H1 (cell line): ENCODE measurements at regions not wholly inside any gene's neighbourhood (a gene's known extent, or its start where the extent isn't known, plus 50 kb on each side); places are given as distances from the start of the nearest gene placed in this dataset.

Experiments used
- CTCF ChIA-PET: fragments of 300-600 bp; sonication (Branson Sonifier 250); formaldehyde crosslinking; loops from one replicate; lab custom pipeline; 2021; ENCODE audit not compliant: partially characterized antibody; lab: Charles Lee
- POLR2A ChIA-PET: fragments of 300-600 bp; sonication (Branson Sonifier 250); formaldehyde crosslinking; loops from one replicate; lab custom pipeline; 2021; ENCODE audit warnings: inconsistent platforms; ENCODE audit not compliant: partially characterized antibody; lab: Charles Lee
- DNase-seq, 2 experiments: peaks; one replicate each; pipeline versions ENCODE4 v3.0.0 to v3.0.0-alpha.2; 2010 to 2022; ENCODE audit warnings: low spot score in 2 of 2, low read depth in 1 of 2, mixed read lengths in 1 of 2
- FAIRE-seq: peaks from 2 replicates; lab custom pipeline; 2011; peaks lifted over from hg19 to GRCh38; lab: Jason Lieb, UNC
- H2AFZ ChIP-seq: 2 replicates; pipeline ENCODE4 v1.8.1; 2012; ENCODE audit warnings: low read length, inconsistent platforms
- H2AK5ac ChIP-seq: 2 replicates; pipeline ENCODE4 v1.6.1; 2013; ENCODE audit warnings: low read depth, low read length
- H2BK120ac ChIP-seq: replicated peaks from 2 replicates; pipeline ENCODE3; 2013; ENCODE audit warnings: low read depth, low read length, inconsistent platforms
- H2BK12ac ChIP-seq: 2 replicates; pipeline ENCODE4 v1.6.1; 2013; ENCODE audit warnings: low read depth, low read length
- H2BK15ac ChIP-seq: 2 replicates; pipeline ENCODE4 v1.6.1; 2013; ENCODE audit warnings: low read length
- H2BK20ac ChIP-seq: 2 replicates; pipeline ENCODE4 v1.6.1; 2013; ENCODE audit warnings: low read length
- H2BK5ac ChIP-seq: 2 replicates; pipeline ENCODE4 v1.6.1; 2013; ENCODE audit warnings: low read depth, low read length
- H3K14ac ChIP-seq: 2 replicates; pipeline ENCODE4 v1.6.1; 2013; ENCODE audit warnings: inconsistent platforms; ENCODE audit not compliant: insufficient read length
- H3K18ac ChIP-seq: 2 replicates; pipeline ENCODE4 v1.6.1; 2013; ENCODE audit warnings: low read length; ENCODE audit errors: extremely low read depth
- H3K23ac ChIP-seq: 2 replicates; pipeline ENCODE4 v1.6.1; 2013; ENCODE audit warnings: inconsistent platforms; ENCODE audit not compliant: insufficient read length
- H3K23me2 ChIP-seq: 2 replicates; pipeline ENCODE4 v1.6.1; 2013; ENCODE audit warnings: low read depth, low read length
- H3K27ac ChIP-seq: 2 replicates; pipeline ENCODE4 v1.6.1; 2011; ENCODE audit warnings: low read depth, low read length, inconsistent platforms
- H3K27me3 ChIP-seq, 4 experiments: replicated peaks in 1 of 4; 1 replicate in 1 of 4; 2 replicates in 3 of 4; pipeline versions ENCODE4 v1.6.1 to v1.8.1; 2011 to 2013; ENCODE audit warnings: low read length in 3 of 4, mild to moderate bottlenecking in 3 of 4, inconsistent platforms in 2 of 4, mixed read lengths in 2 of 4, moderate library complexity in 1 of 4; ENCODE audit not compliant: control insufficient read depth in 3 of 4, insufficient read depth in 3 of 4; ENCODE audit errors: extremely low read depth in 1 of 4
- H3K36me3 ChIP-seq, 4 experiments: 2 replicates each; pipeline versions ENCODE4 v1.6.1 to v1.8.1; 2011 to 2013; ENCODE audit warnings: mild to moderate bottlenecking in 4 of 4, low read length in 3 of 4, moderate library complexity in 2 of 4, control low read depth in 1 of 4, inconsistent platforms in 1 of 4; ENCODE audit not compliant: insufficient read depth in 4 of 4, control insufficient read depth in 2 of 4
- H3K4ac ChIP-seq: replicated peaks from 2 replicates; pipeline ENCODE3; 2013; ENCODE audit warnings: low read length, low read depth, mixed read lengths, inconsistent platforms; ENCODE audit not compliant: insufficient read length
- H3K4me1 ChIP-seq, 4 experiments: replicated peaks in 1 of 4; 1 replicate in 1 of 4; 2 replicates in 3 of 4; pipeline versions ENCODE4 v1.6.1 to v1.8.1; 2011 to 2013; ENCODE audit warnings: low read length in 3 of 4, inconsistent platforms in 2 of 4, mixed read lengths in 1 of 4; ENCODE audit not compliant: insufficient read depth in 4 of 4, control insufficient read depth in 3 of 4
- H3K4me2 ChIP-seq, 2 experiments: 2 replicates each; pipeline versions ENCODE4 v1.6.1 to v1.8.1; 2011 to 2013; ENCODE audit warnings: low read depth in 2 of 2, low read length in 2 of 2, control low read depth in 1 of 2, inconsistent platforms in 1 of 2, mild to moderate bottlenecking in 1 of 2; ENCODE audit not compliant: insufficient read depth in 1 of 2
- H3K4me3 ChIP-seq, 4 experiments: fragments of 200-600, 300-600 bp in 1 of 4; sonication (generic), shearing (Covaris generic), sonication (Bioruptor Twin) in 1 of 4; 2 replicates each; pipeline versions ENCODE4 v1.5.1 to v1.8.1; 2011 to 2016; ENCODE audit warnings: low read length in 4 of 4, low read depth in 3 of 4, control low read depth in 2 of 4, inconsistent platforms in 2 of 4, mild to moderate bottlenecking in 2 of 4, mixed read lengths in 1 of 4, moderate library complexity in 1 of 4; ENCODE audit not compliant: insufficient read depth in 2 of 4; ENCODE audit errors: extremely low read depth in 1 of 4
- H3K56ac ChIP-seq: replicated peaks from 2 replicates; pipeline ENCODE3; 2013; ENCODE audit warnings: low read depth, mild to moderate bottlenecking, mixed read lengths, low read length, inconsistent platforms; ENCODE audit not compliant: insufficient read length
- H3K79me1 ChIP-seq: 2 replicates; pipeline ENCODE4 v1.6.1; 2013; ENCODE audit warnings: low read depth, low read length, control low read depth
- H3K79me2 ChIP-seq, 2 experiments: 2 replicates each; pipeline versions ENCODE4 v1.6.1 to v1.8.1; 2012 to 2013; ENCODE audit warnings: low read length in 2 of 2, mild to moderate bottlenecking in 2 of 2, inconsistent platforms in 1 of 2; ENCODE audit not compliant: insufficient read depth in 2 of 2, control insufficient read depth in 1 of 2
- H3K9ac ChIP-seq, 4 experiments: replicated peaks in 1 of 4; 1 replicate in 1 of 4; 2 replicates in 3 of 4; pipeline versions ENCODE4 v1.6.1 to v1.8.1; 2011 to 2013; ENCODE audit warnings: low read depth in 3 of 4, low read length in 3 of 4, control low read depth in 2 of 4, mild to moderate bottlenecking in 2 of 4, moderate library complexity in 2 of 4, inconsistent platforms in 1 of 4; ENCODE audit errors: extremely low read depth in 1 of 4
- H3K9me3 ChIP-seq, 2 experiments: 2 replicates each; pipeline versions ENCODE4 v1.6.1 to v1.8.1; 2012 to 2013; ENCODE audit warnings: mild to moderate bottlenecking in 2 of 2, moderate library complexity in 2 of 2, control low read depth in 1 of 2, inconsistent platforms in 1 of 2, low read depth in 1 of 2, low read length in 1 of 2, mixed read lengths in 1 of 2; ENCODE audit not compliant: insufficient read depth in 2 of 2
- H4K20me1 ChIP-seq, 2 experiments: replicated peaks in 1 of 2; 2 replicates each; pipeline versions ENCODE3 to v1.8.1; 2011 to 2013; ENCODE audit warnings: inconsistent platforms in 2 of 2, low read length in 2 of 2, mild to moderate bottlenecking in 1 of 2; ENCODE audit not compliant: insufficient read depth in 2 of 2, control insufficient read depth in 1 of 2
- H4K5ac ChIP-seq: 2 replicates; pipeline ENCODE4 v1.6.1; 2013; ENCODE audit warnings: low read length, low read depth, mixed read lengths, inconsistent platforms; ENCODE audit not compliant: insufficient read length
- H4K8ac ChIP-seq: 2 replicates; pipeline ENCODE4 v1.8.0; 2013; ENCODE audit warnings: mild to moderate bottlenecking, moderate library complexity, low read length, inconsistent platforms; ENCODE audit not compliant: insufficient read depth; ENCODE audit errors: extremely low read depth
- H4K91ac ChIP-seq: replicated peaks from 2 replicates; pipeline ENCODE3; 2013; ENCODE audit warnings: low read length, mixed read lengths, inconsistent platforms; ENCODE audit not compliant: insufficient read length
- CHD1 ChIP-seq: IDR thresholded peaks from 2 replicates; pipeline ENCODE4 v1.6.1; 2012; ENCODE audit warnings: low read depth, low read length, improper control_type of control experiment
- FOSL1 ChIP-seq: IDR thresholded peaks from 2 replicates; pipeline ENCODE4 v1.6.1; 2011; ENCODE audit warnings: mild to moderate bottlenecking, low read depth, low read length, moderate library complexity; ENCODE audit not compliant: insufficient read depth
- SIRT6 ChIP-seq: IDR thresholded peaks from one replicate; pipeline ENCODE4 v1.7.1; 2012; ENCODE audit warnings: low read length, inconsistent platforms
- SRF ChIP-seq: IDR thresholded peaks from 2 replicates; pipeline ENCODE4 v1.6.1; 2011; ENCODE audit warnings: mild to moderate bottlenecking, low read depth, low read length, moderate library complexity
- YY1 ChIP-seq: IDR thresholded peaks from 2 replicates; pipeline ENCODE4 v1.6.1; 2011; ENCODE audit warnings: low read depth, mild to moderate bottlenecking, low read length

DNA sequence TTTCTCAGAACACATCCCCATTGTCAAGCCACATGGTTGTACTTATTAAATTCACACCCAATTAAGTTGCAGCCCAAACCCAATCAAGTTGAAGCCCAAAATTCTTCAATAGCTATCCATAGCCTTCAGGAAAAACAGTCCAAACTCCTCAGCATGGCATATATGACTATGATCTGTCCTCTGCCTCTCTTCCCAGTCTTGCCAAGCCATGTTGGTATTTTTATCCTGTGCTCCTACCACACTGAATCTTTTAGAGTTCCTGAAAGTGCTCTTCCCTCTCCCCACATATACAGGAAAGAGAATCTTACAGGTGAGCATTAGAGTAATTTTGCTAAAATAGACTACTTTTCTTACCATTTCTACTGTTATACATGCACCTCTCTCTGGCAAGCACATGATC is 834.9 kb downstream of the RPS29 start:
- Histone ChIP-seq H2BK5ac (no peak overlapping the region), H3K56ac (no peak overlapping the region), H3K4me3 (no peak overlapping the region), H3K27me3 (no peaks in the 10 kb centered on the region), H3K23me2 (no peaks in the 10 kb centered on the region), H3K27ac (no peak overlapping the region), H3K4me1 (no peaks in the 10 kb centered on the region), H2AK5ac (no peak overlapping the region), H3K18ac (no peak overlapping the region), H3K79me1 (no peaks in the 10 kb centered on the region), H4K5ac (no peak overlapping the region), H3K4me2 (no peak overlapping the region), H3K9me3 (no peaks in the 10 kb centered on the region), H2BK20ac (no peak overlapping the region), H2AFZ (no peak overlapping the region), H3K36me3 (no peaks in the 10 kb centered on the region), H2BK15ac (no peak overlapping the region), H2BK12ac (no peak overlapping the region), H4K91ac (no peak overlapping the region), H3K79me2 (no peaks in the 10 kb centered on the region), H3K23ac (no peak overlapping the region), H4K8ac (no peak overlapping the region), H3K4ac (no peak overlapping the region), H3K14ac (no peak overlapping the region), H2BK120ac (no peak overlapping the region), H4K20me1 (no peaks in the 10 kb centered on the region), H3K9ac (no peak overlapping the region)
- DNase-seq (no peak), FAIRE-seq (no peak)
- POLR2A ChIA-PET = no interaction called here
- TF ChIP-seq FOSL1 (no peak), SRF (no peak), CHD1 (no peak), YY1 (no peak), SIRT6 (no peak)
- CTCF ChIA-PET = interaction anchor here (0.5 kb wide), 1 partner anchor 651 kb away, joined by 3 read pairs; no protein-coding TSS in a partner anchor
